SK-N-SH treated with all-trans-retinoic acid at 6 μM for 48 hours (cell line): ENCODE measurements at regions not wholly inside any gene's neighbourhood (a gene's known extent, or its start where the extent isn't known, plus 50 kb on each side); places are given as distances from the start of the nearest gene placed in this dataset.

Experiments
- ATAC-seq: fragments of 200-7000 bp; cut with Tn5 transposase; 3 replicates; pipeline ENCODE4 v1.9.1; 2020; ENCODE audit warnings: mild to moderate bottlenecking, moderate library complexity
- ARNTL ChIP-seq: fragments of 450-650 bp; formaldehyde crosslinking; IDR thresholded peaks from 2 replicates; pipeline ENCODE4 v1.5.0; 2020; ENCODE audit warnings: low read depth, mild to moderate bottlenecking, moderate library complexity, borderline replicate concordance
- ESRRG ChIP-seq: fragments of 250-450 bp; sonication (Bioruptor Pico); IDR thresholded peaks from 2 replicates; pipeline ENCODE4 v1.6.1; 2021; ENCODE audit warnings: mild to moderate bottlenecking
- GLIS3 ChIP-seq: fragments of 250-450 bp; sonication (Bioruptor Pico); IDR thresholded peaks from 2 replicates; pipeline ENCODE4 v1.5.0; 2020; ENCODE audit warnings: mild to moderate bottlenecking, moderate library complexity
- ISL1 ChIP-seq: fragments of 250-450 bp; sonication (Bioruptor Pico); IDR thresholded peaks from 2 replicates; pipeline ENCODE4 v2.1.2; 2022; ENCODE audit warnings: mild to moderate bottlenecking, moderate library complexity
- OSR1 ChIP-seq: fragments of 250-450 bp; sonication (Bioruptor Pico); IDR thresholded peaks from 2 replicates; pipeline ENCODE4 v1.8.0; 2022; ENCODE audit warnings: moderate library complexity, mild to moderate bottlenecking, inconsistent platforms
- POU6F1 ChIP-seq: fragments of 250-450 bp; sonication (Bioruptor Pico); IDR thresholded peaks from 2 replicates; pipeline ENCODE4 v1.8.0; 2021; ENCODE audit warnings: low read depth, mild to moderate bottlenecking, moderate library complexity, borderline replicate concordance
- PPARA ChIP-seq: fragments of 250-450 bp; sonication (Bioruptor Pico); IDR thresholded peaks from 2 replicates; pipeline ENCODE4 v1.5.0; 2020; ENCODE audit warnings: mild to moderate bottlenecking, borderline replicate concordance
- RARB ChIP-seq: fragments of 250-450 bp; sonication (Bioruptor Pico); IDR thresholded peaks from 2 replicates; pipeline ENCODE4 v1.8.0; 2021; ENCODE audit warnings: mild to moderate bottlenecking, moderate library complexity
- SNAI2 ChIP-seq: fragments of 250-450 bp; sonication (Bioruptor Pico); IDR thresholded peaks from 2 replicates; pipeline ENCODE4 v1.5.0; 2020; ENCODE audit warnings: mild to moderate bottlenecking, moderate library complexity
- TCF4 ChIP-seq: fragments of 250-450 bp; sonication (Bioruptor Pico); IDR thresholded peaks from 2 replicates; pipeline ENCODE4 v1.8.0; 2021; ENCODE audit warnings: mild to moderate bottlenecking, moderate library complexity, borderline replicate concordance
- TOX ChIP-seq: fragments of 250-450 bp; sonication (Bioruptor Pico); IDR thresholded peaks from 2 replicates; pipeline ENCODE4 v1.8.0; 2021; ENCODE audit warnings: mild to moderate bottlenecking, moderate library complexity, borderline replicate concordance
- ZFP30 ChIP-seq: fragments of 450-650 bp; formaldehyde crosslinking; IDR thresholded peaks from 2 replicates; pipeline ENCODE4 v1.5.0; 2022; ENCODE audit warnings: mild to moderate bottlenecking, moderate library complexity
- ZNF565 ChIP-seq: fragments of 450-650 bp; formaldehyde crosslinking; conservative IDR thresholded peaks from 2 replicates; pipeline ENCODE4 v1.5.0; 2020; ENCODE audit warnings: low read depth, mild to moderate bottlenecking, moderate library complexity
- ZNF70 ChIP-seq: fragments of 450-650 bp; formaldehyde crosslinking; IDR thresholded peaks from 2 replicates; pipeline ENCODE4 v1.5.0; 2020; ENCODE audit warnings: mild to moderate bottlenecking, moderate library complexity
- ZNF8 ChIP-seq: fragments of 450-650 bp; formaldehyde crosslinking; IDR thresholded peaks from 2 replicates; pipeline ENCODE4 v1.5.0; 2020; ENCODE audit warnings: mild to moderate bottlenecking, moderate library complexity
- TF ChIP-seq, protein P1 (sequence below): fragments of 250-450 bp; sonication (Bioruptor Pico); IDR thresholded peaks from 2 replicates; pipeline ENCODE4 v1.8.0; 2020; ENCODE audit warnings: mild to moderate bottlenecking, moderate library complexity, borderline replicate concordance
- TF ChIP-seq, protein P2 (sequence below): fragments of 250-450 bp; sonication (Bioruptor Pico); IDR thresholded peaks from 2 replicates; pipeline ENCODE4 v1.5.0; 2020; ENCODE audit warnings: mild to moderate bottlenecking, moderate library complexity

GRCh38 chr1:14100444-14100843, 400.5 kb downstream of the PRDM2 start:
- no peak for ATAC-seq
- no peak for TF ChIP-seq POU6F1 (CRISPR knock-in tag)
- no peak for TF ChIP-seq ZNF565
- no peak for TF ChIP-seq TOX
- no peak for TF ChIP-seq ESRRG (CRISPR knock-in tag)
- TF ChIP-seq, protein P1, sequence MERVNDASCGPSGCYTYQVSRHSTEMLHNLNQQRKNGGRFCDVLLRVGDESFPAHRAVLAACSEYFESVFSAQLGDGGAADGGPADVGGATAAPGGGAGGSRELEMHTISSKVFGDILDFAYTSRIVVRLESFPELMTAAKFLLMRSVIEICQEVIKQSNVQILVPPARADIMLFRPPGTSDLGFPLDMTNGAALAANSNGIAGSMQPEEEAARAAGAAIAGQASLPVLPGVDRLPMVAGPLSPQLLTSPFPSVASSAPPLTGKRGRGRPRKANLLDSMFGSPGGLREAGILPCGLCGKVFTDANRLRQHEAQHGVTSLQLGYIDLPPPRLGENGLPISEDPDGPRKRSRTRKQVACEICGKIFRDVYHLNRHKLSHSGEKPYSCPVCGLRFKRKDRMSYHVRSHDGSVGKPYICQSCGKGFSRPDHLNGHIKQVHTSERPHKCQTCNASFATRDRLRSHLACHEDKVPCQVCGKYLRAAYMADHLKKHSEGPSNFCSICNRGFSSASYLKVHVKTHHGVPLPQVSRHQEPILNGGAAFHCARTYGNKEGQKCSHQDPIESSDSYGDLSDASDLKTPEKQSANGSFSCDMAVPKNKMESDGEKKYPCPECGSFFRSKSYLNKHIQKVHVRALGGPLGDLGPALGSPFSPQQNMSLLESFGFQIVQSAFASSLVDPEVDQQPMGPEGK (CRISPR knock-in tag): no peak
- no peak for TF ChIP-seq ZFP30
- no peak for TF ChIP-seq OSR1 (CRISPR knock-in tag)
- TF ChIP-seq, protein P2, sequence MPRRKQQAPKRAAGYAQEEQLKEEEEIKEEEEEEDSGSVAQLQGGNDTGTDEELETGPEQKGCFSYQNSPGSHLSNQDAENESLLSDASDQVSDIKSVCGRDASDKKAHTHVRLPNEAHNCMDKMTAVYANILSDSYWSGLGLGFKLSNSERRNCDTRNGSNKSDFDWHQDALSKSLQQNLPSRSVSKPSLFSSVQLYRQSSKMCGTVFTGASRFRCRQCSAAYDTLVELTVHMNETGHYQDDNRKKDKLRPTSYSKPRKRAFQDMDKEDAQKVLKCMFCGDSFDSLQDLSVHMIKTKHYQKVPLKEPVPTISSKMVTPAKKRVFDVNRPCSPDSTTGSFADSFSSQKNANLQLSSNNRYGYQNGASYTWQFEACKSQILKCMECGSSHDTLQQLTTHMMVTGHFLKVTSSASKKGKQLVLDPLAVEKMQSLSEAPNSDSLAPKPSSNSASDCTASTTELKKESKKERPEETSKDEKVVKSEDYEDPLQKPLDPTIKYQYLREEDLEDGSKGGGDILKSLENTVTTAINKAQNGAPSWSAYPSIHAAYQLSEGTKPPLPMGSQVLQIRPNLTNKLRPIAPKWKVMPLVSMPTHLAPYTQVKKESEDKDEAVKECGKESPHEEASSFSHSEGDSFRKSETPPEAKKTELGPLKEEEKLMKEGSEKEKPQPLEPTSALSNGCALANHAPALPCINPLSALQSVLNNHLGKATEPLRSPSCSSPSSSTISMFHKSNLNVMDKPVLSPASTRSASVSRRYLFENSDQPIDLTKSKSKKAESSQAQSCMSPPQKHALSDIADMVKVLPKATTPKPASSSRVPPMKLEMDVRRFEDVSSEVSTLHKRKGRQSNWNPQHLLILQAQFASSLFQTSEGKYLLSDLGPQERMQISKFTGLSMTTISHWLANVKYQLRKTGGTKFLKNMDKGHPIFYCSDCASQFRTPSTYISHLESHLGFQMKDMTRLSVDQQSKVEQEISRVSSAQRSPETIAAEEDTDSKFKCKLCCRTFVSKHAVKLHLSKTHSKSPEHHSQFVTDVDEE (CRISPR knock-in tag): no peak
- TF ChIP-seq SNAI2: no peak
- TF ChIP-seq GLIS3 (CRISPR knock-in tag): no peak
- no peak for TF ChIP-seq ZNF70 (CRISPR knock-in tag)
- TF ChIP-seq ARNTL: no peak
- TF ChIP-seq ISL1 (CRISPR knock-in tag): no peak

DNA sequence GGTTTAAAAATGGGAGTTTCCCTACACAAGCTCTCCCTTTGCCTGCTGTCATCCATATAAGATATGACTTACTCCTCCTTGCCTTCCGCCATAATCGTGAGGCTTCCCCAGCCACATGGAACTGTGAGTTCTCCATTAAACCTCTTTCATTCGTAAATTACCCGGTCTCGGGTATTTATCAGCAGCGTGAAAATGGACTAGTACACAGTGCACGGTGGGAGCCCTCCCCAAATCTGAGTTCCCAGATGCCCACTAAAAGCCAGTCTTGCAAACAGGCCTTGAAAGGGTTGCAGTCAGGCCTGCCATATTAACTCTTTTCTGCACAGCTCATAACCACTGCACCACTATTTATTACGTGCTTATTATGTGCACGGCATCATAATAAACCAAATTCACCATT, 400.9 kb downstream of the PRDM2 start:
- no peak for ATAC-seq
- no peak for TF ChIP-seq ISL1 (CRISPR knock-in tag)

DNA sequence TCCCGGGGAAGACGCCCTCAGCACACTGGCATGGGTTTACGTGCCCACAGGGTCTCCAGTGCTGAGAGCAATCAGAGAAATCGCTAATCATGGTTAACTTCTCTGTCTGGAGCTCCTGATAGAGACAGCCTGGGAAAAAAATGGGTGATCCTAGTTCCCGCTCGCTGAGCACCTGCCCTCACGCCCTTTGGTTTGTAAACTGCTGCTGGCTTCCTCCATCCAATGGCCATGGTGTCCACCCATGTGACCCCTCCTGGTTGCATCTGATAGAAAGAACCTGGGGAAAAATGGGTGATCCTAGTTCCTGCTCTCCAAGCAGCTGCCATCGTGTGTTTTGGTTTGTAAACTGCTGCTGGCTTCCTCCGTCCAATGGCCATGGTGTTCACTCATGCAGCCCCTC, 402.2 kb downstream of the PRDM2 start:
- ATAC-seq: no peak
- TF ChIP-seq POU6F1 (CRISPR knock-in tag) (no peak), ARNTL (no peak)

DNA sequence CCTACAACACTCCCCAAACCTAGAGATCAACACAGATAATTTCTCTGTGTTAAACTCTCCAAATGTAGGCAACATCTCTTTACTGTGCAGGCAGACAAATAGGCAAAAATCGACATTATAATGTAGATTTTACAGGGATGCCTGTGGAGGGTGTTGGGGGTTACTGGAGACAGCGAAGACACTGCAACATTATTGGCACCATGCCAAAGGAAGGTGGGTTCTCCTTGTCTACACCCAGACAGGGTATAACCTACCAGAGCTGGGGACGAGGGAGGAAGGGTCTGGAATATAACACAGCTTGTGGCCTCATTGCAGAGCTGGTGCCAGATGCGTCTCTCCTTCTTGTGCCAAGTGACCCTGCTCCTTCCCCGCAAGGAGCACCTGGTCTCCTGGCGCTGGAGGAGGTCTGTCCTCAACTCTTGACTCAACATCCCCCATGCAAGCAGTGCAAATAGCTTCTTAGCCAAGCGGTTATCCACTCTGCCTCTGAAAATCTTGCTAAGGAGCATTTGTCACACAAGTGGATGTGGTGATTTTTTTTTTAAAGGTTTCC, 404.0 kb downstream of the PRDM2 start:
- ATAC-seq: no peak
- TF ChIP-seq TCF4 (CRISPR knock-in tag): no peak
- no peak for TF ChIP-seq ISL1 (CRISPR knock-in tag)
- no peak for TF ChIP-seq ZNF8
- no peak for TF ChIP-seq ZFP30
- TF ChIP-seq ZNF565: no peak
- TF ChIP-seq PPARA (CRISPR knock-in tag): no peak
- no peak for TF ChIP-seq RARB
- no peak for TF ChIP-seq POU6F1 (CRISPR knock-in tag)
- TF ChIP-seq, protein P1 (CRISPR knock-in tag): no peak
- no peak for TF ChIP-seq TOX
